GM12891 (cell line): ENCODE measurements at regions not wholly inside any gene's neighbourhood (a gene's known extent, or its start where the extent isn't known, plus 50 kb on each side); places are given as distances from the start of the nearest gene placed in this dataset.

ENCODE experiments used
- DNase-seq: peaks from one replicate; pipeline ENCODE4 v3.0.0; 2011; ENCODE audit warnings: low spot score; ENCODE audit not compliant: insufficient read length
- FAIRE-seq: peaks from 2 replicates; lab custom pipeline; 2011; peaks lifted over from hg19 to GRCh38; lab: Jason Lieb, UNC
- PAX5 ChIP-seq: IDR thresholded peaks from 2 replicates; pipeline ENCODE4 v1.6.1; 2011; ENCODE audit warnings: low read length, moderate library complexity, mild to moderate bottlenecking; ENCODE audit not compliant: insufficient read depth, severe bottlenecking
- POLR2A ChIP-seq: IDR thresholded peaks from 2 replicates; pipeline ENCODE4 v1.6.1; 2011; ENCODE audit warnings: low read depth, low read length, control low read depth
- POLR2AphosphoS5 ChIP-seq: IDR thresholded peaks from 2 replicates; pipeline ENCODE4 v1.6.1; 2011; ENCODE audit warnings: low read depth, low read length, control low read depth
- POU2F2 ChIP-seq: IDR thresholded peaks from 2 replicates; pipeline ENCODE4 v1.6.1; 2011; ENCODE audit warnings: low read depth, mild to moderate bottlenecking, control low read depth, low read length, moderate library complexity
- SPI1 ChIP-seq: IDR thresholded peaks from 2 replicates; pipeline ENCODE4 v1.6.1; 2011; ENCODE audit warnings: low read depth, low read length, control low read depth
- TAF1 ChIP-seq: IDR thresholded peaks from 2 replicates; pipeline ENCODE4 v1.6.1; 2011; ENCODE audit warnings: low read depth, low read length, control low read depth

- FAIRE-seq (no peak), DNase-seq (no peak)
- no peak for TF ChIP-seq POLR2AphosphoS5
- no peak for TF ChIP-seq SPI1
- no peak for TF ChIP-seq PAX5
- no peak for TF ChIP-seq POLR2A
- no peak for TF ChIP-seq POU2F2
Observed at GRCh38 chr18:78151948-78152725, 827.5 kb upstream of the SALL3 start.

GRCh38 chr18:78153362-78153761, 826.3 kb upstream of the SALL3 start:
- TF ChIP-seq SPI1 = no peak
- TF ChIP-seq PAX5 = no peak
- TF ChIP-seq TAF1 = no peak
- TF ChIP-seq POLR2A = no peak
- no peak for TF ChIP-seq POU2F2
- TF ChIP-seq POLR2AphosphoS5 = no peak
- FAIRE-seq (no peak), DNase-seq (no peak)

- TF ChIP-seq PAX5 (no peak), SPI1 (no peak), POU2F2 (no peak), POLR2AphosphoS5 (no peak), TAF1 (no peak), POLR2A (no peak)
- FAIRE-seq (no peak), DNase-seq (no peak)
Observed at GRCh38 chr18:78154444-78154843, 825.2 kb upstream of the SALL3 start.

GRCh38 chr18:78154853-78155252, 824.8 kb upstream of the SALL3 start:
- no peak for FAIRE-seq
- TF ChIP-seq TAF1 = no peak
- no peak for TF ChIP-seq PAX5
- TF ChIP-seq POLR2AphosphoS5 = no peak
- TF ChIP-seq POLR2A = no peak
- TF ChIP-seq SPI1 = no peak
- TF ChIP-seq POU2F2 = no peak

GRCh38 chr18:78156466-78156865, 823.2 kb upstream of the SALL3 start:
- TF ChIP-seq POLR2A = no peak

More at GRCh38 chr18:78154853-78155252, 824.8 kb upstream of the SALL3 start:
- DNase-seq = no peak

GRCh38 chr18:78158943-78159342, 820.7 kb upstream of the SALL3 start:
- no peak for DNase-seq
- TF ChIP-seq POLR2AphosphoS5 (no peak), POLR2A (no peak), TAF1 (no peak), POU2F2 (no peak), SPI1 (no peak), PAX5 (no peak)
- FAIRE-seq = no peak

More at GRCh38 chr18:78156466-78156865, 823.2 kb upstream of the SALL3 start:
- DNase-seq (no peak), FAIRE-seq (no peak)

GRCh38 chr18:78159397-78159796, 820.2 kb upstream of the SALL3 start:
- no peak for FAIRE-seq
- no peak for DNase-seq
- TF ChIP-seq POLR2A (no peak), TAF1 (no peak), SPI1 (no peak), PAX5 (no peak), POLR2AphosphoS5 (no peak), POU2F2 (no peak)

GRCh38 chr18:78160961-78161656, 818.5 kb upstream of the SALL3 start:
- DNase-seq (no peak), FAIRE-seq (no peak)
- TF ChIP-seq POLR2A = no peak

GRCh38 chr18:78165525-78165924, 814.1 kb upstream of the SALL3 start:
- DNase-seq (no peak), FAIRE-seq (no peak)
- no peak for TF ChIP-seq TAF1
- TF ChIP-seq PAX5 = no peak
- no peak for TF ChIP-seq POU2F2
- TF ChIP-seq SPI1 = no peak
- no peak for TF ChIP-seq POLR2AphosphoS5
- TF ChIP-seq POLR2A = no peak

GRCh38 chr18:78168526-78168925, 811.1 kb upstream of the SALL3 start:
- DNase-seq (no peak), FAIRE-seq (no peak)
- no peak for TF ChIP-seq SPI1
- no peak for TF ChIP-seq POLR2A
- TF ChIP-seq TAF1 = no peak
- no peak for TF ChIP-seq POU2F2
- TF ChIP-seq POLR2AphosphoS5 = no peak
